Psoas muscle (tissue), 7 donors: ENCODE measurements at regions not wholly inside any gene's neighbourhood (a gene's known extent, or its start where the extent isn't known, plus 50 kb on each side); places are given as distances from the start of the nearest gene placed in this dataset.
"Not testable (repeated sequence)": the region's sequence is repeated elsewhere in the genome, so short reads cannot be mapped to it uniquely, and the experiment has no call there.

Experiments used
- ATAC-seq, 4 donors: fragments of 200-7000 bp; cut with Tn5 transposase; one replicate each; pipeline ENCODE4 v1.9.1; 2020; ENCODE audit warnings: moderate library complexity in 3 of 4, mild to moderate bottlenecking in 2 of 4
- DNase-seq, 2 donors: peaks; one replicate each; pipeline ENCODE4 v3.0.0-alpha.2; 2020
- H3K27ac ChIP-seq: fragments of 200-600 bp; one replicate; pipeline ENCODE4 v1.8.0; 2022
- H3K27me3 ChIP-seq, 3 donors: fragments of 200-600 bp in 1 of 3; one replicate each; pipeline versions ENCODE4 v1.6.1 to v1.8.0; 2013 to 2022; ENCODE audit warnings: low read length in 2 of 3, mild to moderate bottlenecking in 2 of 3, moderate library complexity in 1 of 3; ENCODE audit not compliant: insufficient read depth in 3 of 3
- H3K36me3 ChIP-seq, 2 donors: fragments of 200-600 bp in 1 of 2; one replicate each; pipeline versions ENCODE4 v1.6.1 to v1.8.0; 2013 to 2022; ENCODE audit warnings: low read depth in 1 of 2, mild to moderate bottlenecking in 1 of 2, moderate library complexity in 1 of 2; ENCODE audit not compliant: insufficient read depth in 1 of 2
- H3K4me1 ChIP-seq: fragments of 200-600 bp; one replicate; pipeline ENCODE4 v1.8.0; 2022
- H3K4me3 ChIP-seq: fragments of 200-600 bp; one replicate; pipeline ENCODE4 v1.8.0; 2022; ENCODE audit warnings: mild to moderate bottlenecking
- H3K9me3 ChIP-seq: fragments of 200-600 bp; one replicate; pipeline ENCODE4 v1.8.0; 2022
- CTCF ChIP-seq: fragments of 200-600 bp; IDR thresholded peaks from one replicate; pipeline ENCODE4 v1.8.0; 2022; ENCODE audit warnings: antibody characterized with exemption
- WGBS, 3 donors: extraction: QIAGEN DNeasy Blood & Tissue Kit; methylation state at CpG; one replicate each; pipeline versions ENCODE4 v1.1.6 to v1.1.7; 2013; 5-methylcytosine and 5-hydroxymethylcytosine counted together
- intact Hi-C, 2 donors: fragments of 100-400 bp; cut with DNase I; formaldehyde crosslinking; loops; one replicate each; pipeline versions ENCODE4 v1.11.0 to v1.14.2; 2022
- donor health status: healthy with polysubstance abuse.
- donor health status: DM: no; HTN: no; CAD: no; lungs with moderate emphysema.
- donor health status: Bipolar disorder and iron deficiency.
- donor health status: healthy.
- donor health status: DM: yes; HTN: yes; CAD: no.
- donor health status: DM: no; HTN: no; CAD: no.
- donor health status: DM: yes; HTN: yes; CAD: no.

GRCh38 chr5:162274679-162275078, 207.1 kb downstream of the GABRG2 start:
- ATAC-seq, result no peak
- intact Hi-C loops, result no loop called here
- no peak overlapping the region for H3K4me3 ChIP-seq
- no peak for TF ChIP-seq CTCF
- no peaks in the 10 kb centered on the region for H3K27me3 ChIP-seq
- H3K36me3 ChIP-seq, result no peaks in the 10 kb centered on the region
- no peak for DNase-seq
- H3K27ac ChIP-seq, result no peak overlapping the region
- H3K9me3 ChIP-seq, result no peaks in the 10 kb centered on the region
- no peaks in the 10 kb centered on the region for H3K4me1 ChIP-seq

- H3K4me1 ChIP-seq, H3K36me3 ChIP-seq, H3K27ac ChIP-seq, H3K9me3 ChIP-seq, DNase-seq, H3K27me3 ChIP-seq, H3K4me3 ChIP-seq, intact Hi-C loops, ATAC-seq: not testable (repeated sequence)
- 64 to 80% (median 78%) methylated on average over 4 of the region's 4 CpGs for WGBS, 3 donors
Measured at GRCh38 chr5:162275387-162275786, 207.8 kb downstream of the GABRG2 start.

GRCh38 chr5:162282191-162282590, 214.6 kb downstream of the GABRG2 start:
- Histone ChIP-seq H3K27ac (no peak overlapping the region), H3K4me1 (no peaks in the 10 kb centered on the region), H3K36me3 (no peaks in the 10 kb centered on the region), H3K27me3 (no peaks in the 10 kb centered on the region), H3K9me3 (no peaks in the 10 kb centered on the region), H3K4me3 (no peak overlapping the region)
- TF ChIP-seq CTCF, result no peak
- intact Hi-C loops, result no loop called here
- 69 to 80% (median 77%) methylated on average over 1 of the region's 1 CpG for WGBS, 3 donors
- ATAC-seq (no peak), DNase-seq (no peak)

GRCh38 chr5:162283609-162284008, 216.0 kb downstream of the GABRG2 start:
- TF ChIP-seq CTCF, result no peak
- H3K36me3 ChIP-seq, result no peaks in the 10 kb centered on the region
- no peak overlapping the region for H3K4me3 ChIP-seq
- WGBS, 3 donors, result 0 to 74% (median 0%) methylated on average over 1 of the region's 1 CpG
- H3K9me3 ChIP-seq, result no peaks in the 10 kb centered on the region
- no peaks in the 10 kb centered on the region for H3K4me1 ChIP-seq
- no peaks in the 10 kb centered on the region for H3K27me3 ChIP-seq
- H3K27ac ChIP-seq, result no peak overlapping the region
- intact Hi-C loops, result no loop called here
- DNase-seq (no peak), ATAC-seq (no peak)

- no peak for DNase-seq
- H3K9me3 ChIP-seq, result no peaks in the 10 kb centered on the region
- H3K36me3 ChIP-seq, result no peaks in the 10 kb centered on the region
- TF ChIP-seq CTCF, result no peak
- H3K27ac ChIP-seq, result no peak overlapping the region
- H3K27me3 ChIP-seq, result no peaks in the 10 kb centered on the region
- H3K4me3 ChIP-seq, result no peak overlapping the region
- no peak for ATAC-seq
- 33 to 48% (median 41%) methylated on average over 4 of the region's 4 CpGs for WGBS, 3 donors
- intact Hi-C loops, result no loop called here
- no peaks in the 10 kb centered on the region for H3K4me1 ChIP-seq
Measured at GRCh38 chr5:162288647-162289296, 221.2 kb downstream of the GABRG2 start.
